Liver (tissue), 8 donors: ENCODE measurements at regions not wholly inside any gene's neighbourhood (a gene's known extent, or its start where the extent isn't known, plus 50 kb on each side); places are given as distances from the start of the nearest gene placed in this dataset.

Experiments
- DNase-seq: peaks from one replicate; pipeline ENCODE4 v3.0.0-alpha.2; 2017; ENCODE audit warnings: low spot score
- H3K27ac ChIP-seq, 2 donors: one replicate each; pipeline ENCODE4 v1.7.0; 2013; ENCODE audit warnings: inconsistent platforms in 2 of 2, low read length in 2 of 2, control low read depth in 1 of 2, low read depth in 1 of 2, mild to moderate bottlenecking in 1 of 2
- H3K27me3 ChIP-seq, 4 donors: one replicate each; pipeline versions ENCODE4 v1.6.1 to v1.7.0; 2013; ENCODE audit warnings: low read length in 3 of 4, inconsistent platforms in 1 of 4, mild to moderate bottlenecking in 1 of 4, moderate library complexity in 1 of 4; ENCODE audit not compliant: control insufficient read depth in 4 of 4, insufficient read depth in 4 of 4
- H3K36me3 ChIP-seq, 4 donors: one replicate each; pipeline versions ENCODE4 v1.6.1 to v1.7.0; 2013; ENCODE audit warnings: low read length in 3 of 4, mild to moderate bottlenecking in 3 of 4, low read depth in 1 of 4, moderate library complexity in 1 of 4; ENCODE audit not compliant: control insufficient read depth in 4 of 4, insufficient read depth in 3 of 4
- H3K4me1 ChIP-seq, 4 donors: one replicate each; pipeline versions ENCODE4 v1.6.1 to v1.7.0; 2013; ENCODE audit warnings: low read length in 3 of 4, mild to moderate bottlenecking in 3 of 4, moderate library complexity in 1 of 4; ENCODE audit not compliant: control insufficient read depth in 4 of 4, insufficient read depth in 4 of 4
- H3K4me3 ChIP-seq, 3 donors: one replicate each; pipeline versions ENCODE4 v1.6.1 to v1.7.0; 2013; ENCODE audit warnings: low read length in 3 of 3, control low read depth in 1 of 3, low read depth in 1 of 3, mild to moderate bottlenecking in 1 of 3
- H3K9ac ChIP-seq, 2 donors: one replicate each; pipeline ENCODE4 v1.7.0; 2013; ENCODE audit warnings: low read length in 2 of 2, mild to moderate bottlenecking in 2 of 2, moderate library complexity in 2 of 2, control low read depth in 1 of 2, low read depth in 1 of 2
- H3K9me3 ChIP-seq, 4 donors: one replicate each; pipeline versions ENCODE4 v1.6.1 to v1.7.0; 2013; ENCODE audit warnings: low read length in 3 of 4; ENCODE audit not compliant: control insufficient read depth in 4 of 4
- CTCF ChIP-seq: fragments of 150-350 bp; IDR thresholded peaks from 2 replicates; pipeline ENCODE4 v1.5.1; 2017; ENCODE audit warnings: improper control_type of control experiment, low read depth, low read length; ENCODE audit not compliant: missing input control
- EGR1 ChIP-seq, 2 donors: IDR thresholded peaks; 2 replicates each; pipeline ENCODE4 v1.6.1; 2016 to 2018; ENCODE audit warnings: antibody characterized with exemption in 2 of 2, low read depth in 2 of 2
- FOXA1 ChIP-seq: IDR thresholded peaks from 2 replicates; pipeline ENCODE4 v1.6.1; 2016; ENCODE audit warnings: antibody characterized with exemption
- FOXA2 ChIP-seq: IDR thresholded peaks from 2 replicates; pipeline ENCODE4 v1.6.1; 2016; ENCODE audit warnings: antibody characterized with exemption
- GABPA ChIP-seq, 2 donors: IDR thresholded peaks in 1 of 2; conservative IDR thresholded peaks in 1 of 2; 2 replicates each; pipeline ENCODE4 v1.6.1; 2016; ENCODE audit warnings: antibody characterized with exemption in 2 of 2, mild to moderate bottlenecking in 1 of 2, moderate library complexity in 1 of 2
- HNF4A ChIP-seq, 2 donors: conservative IDR thresholded peaks; 2 replicates each; pipeline ENCODE4 v1.6.1; 2016; ENCODE audit warnings: antibody characterized with exemption in 2 of 2, mild to moderate bottlenecking in 2 of 2
- HNF4G ChIP-seq: IDR thresholded peaks from 2 replicates; pipeline ENCODE4 v1.6.1; 2016; ENCODE audit warnings: antibody characterized with exemption
- JUND ChIP-seq, 2 donors: IDR thresholded peaks; 2 replicates each; pipeline ENCODE4 v1.6.1; 2016; ENCODE audit warnings: antibody characterized with exemption in 2 of 2
- MAX ChIP-seq: IDR thresholded peaks from 2 replicates; pipeline ENCODE4 v1.6.1; 2016; ENCODE audit warnings: antibody characterized with exemption
- NR2F2 ChIP-seq: IDR thresholded peaks from 2 replicates; pipeline ENCODE4 v1.6.1; 2016; ENCODE audit warnings: antibody characterized with exemption
- RAD21 ChIP-seq, 2 donors: IDR thresholded peaks; 2 replicates each; pipeline ENCODE4 v1.6.1; 2016; ENCODE audit warnings: antibody characterized with exemption in 2 of 2, mild to moderate bottlenecking in 2 of 2
- RXRA ChIP-seq, 2 donors: IDR thresholded peaks; 2 replicates each; pipeline ENCODE4 v1.6.1; 2017 to 2018; ENCODE audit warnings: antibody characterized with exemption in 2 of 2, mild to moderate bottlenecking in 1 of 2
- SP1 ChIP-seq: IDR thresholded peaks from 2 replicates; pipeline ENCODE4 v1.6.1; 2018; ENCODE audit warnings: antibody characterized with exemption, mild to moderate bottlenecking
- TAF1 ChIP-seq: conservative IDR thresholded peaks from 2 replicates; pipeline ENCODE4 v1.6.1; 2016; ENCODE audit warnings: antibody characterized with exemption, mild to moderate bottlenecking
- YY1 ChIP-seq: IDR thresholded peaks from 2 replicates; pipeline ENCODE4 v1.6.1; 2016; ENCODE audit warnings: antibody characterized with exemption, mild to moderate bottlenecking
- ZBTB33 ChIP-seq: IDR thresholded peaks from 2 replicates; pipeline ENCODE4 v1.6.1; 2016; ENCODE audit warnings: antibody characterized with exemption
- WGBS: extraction: QIAGEN DNeasy Blood & Tissue Kit; methylation state at CpG from one replicate; pipeline ENCODE4 v1.1.7; 2013; 5-methylcytosine and 5-hydroxymethylcytosine counted together
- donor health status: healthy.
- donor health status: healthy.
- donor health status: healthy.
- donor health status: healthy.
- donor health status: healthy.

- TF ChIP-seq MAX (no peak), EGR1 (IDR thresholded peaks at IDR 0.05; ENCODE audit: low read depth in 2 of 2) (no peak), RXRA (IDR thresholded peaks at IDR 0.05) (no peak), CTCF (no peak), HNF4A (conservative IDR thresholded peaks at IDR 0.05) (peak in 1 of 2 donors; percentile 4)
- peaks cover 0 to 2% (median 0%) of the 10 kb centered on the region in 4 donors for H3K36me3 ChIP-seq
- H3K9me3 ChIP-seq: peaks cover 0 to 7% (median 5%) of the 10 kb centered on the region in 4 donors
- H3K4me1 ChIP-seq: no peaks in the 10 kb centered on the region
- no peaks in the 10 kb centered on the region for H3K27me3 ChIP-seq
- H3K27ac ChIP-seq: no peak overlapping the region
- 40% methylated on average over 1 of the region's 1 CpG for whole genome bisulfite sequencing
- no peak for DNase-seq
- no peak overlapping the region for H3K4me3 ChIP-seq
- no peak overlapping the region for H3K9ac ChIP-seq
Observed at GRCh38 chr16:52353249-52353648, 193.7 kb downstream of the TOX3 start.

GRCh38 chr16:52351451-52351850 lies 195.5 kb downstream of the TOX3 start:
- Histone ChIP-seq H3K9me3 (no peaks in the 10 kb centered on the region), H3K9ac (no peak overlapping the region), H3K4me3 (no peak overlapping the region), H3K27ac (no peak overlapping the region), H3K4me1 (no peaks in the 10 kb centered on the region), H3K36me3 (no peaks in the 10 kb centered on the region), H3K27me3 (no peaks in the 10 kb centered on the region)
- TF ChIP-seq HNF4A (conservative IDR thresholded peaks at IDR 0.05) (peak in 1 of 2 donors; percentile 12), NR2F2 (no peak), TAF1 (no peak)
- WGBS: 69% methylated on average over 5 of the region's 5 CpGs
- no peak for DNase-seq

GRCh38 chr16:52350031-52350642 lies 196.8 kb downstream of the TOX3 start:
- TF ChIP-seq MAX: no peak
- no peak for TF ChIP-seq FOXA1
- TF ChIP-seq RXRA (IDR thresholded peaks at IDR 0.05): no peak
- TF ChIP-seq NR2F2: no peak
- no peak for TF ChIP-seq SP1
- 87% methylated on average over 3 of the region's 3 CpGs for WGBS

GRCh38 chr16:52346709-52347108 lies 200.2 kb downstream of the TOX3 start:
- peaks cover 0 to 3% (median 0%) of the 10 kb centered on the region in 4 donors for H3K4me1 ChIP-seq
- no peak for DNase-seq
- H3K9ac ChIP-seq: no peak overlapping the region
- no peak overlapping the region for H3K27ac ChIP-seq
- no peaks in the 10 kb centered on the region for H3K27me3 ChIP-seq
- WGBS: 35% methylated on average over 2 of the region's 2 CpGs
- no peak overlapping the region for H3K4me3 ChIP-seq
- no peaks in the 10 kb centered on the region for H3K36me3 ChIP-seq
- no peaks in the 10 kb centered on the region for H3K9me3 ChIP-seq
- TF ChIP-seq FOXA2 (peak; percentile 69), ZBTB33 (peak; percentile 35), JUND (IDR thresholded peaks at IDR 0.05) (peak; percentile 23 to 83), FOXA1 (peak; percentile 60), SP1 (no peak), HNF4G (peak; percentile 41), TAF1 (no peak), CTCF (no peak), EGR1 (IDR thresholded peaks at IDR 0.05; ENCODE audit: low read depth in 2 of 2) (no peak), GABPA (IDR thresholded peaks at IDR 0.05 in 1 of 2, conservative IDR thresholded peaks at IDR 0.05 in 1 of 2) (no peak), YY1 (peak; percentile 34), NR2F2 (no peak), RAD21 (IDR thresholded peaks at IDR 0.05) (peak; percentile 48 to 54)

More at GRCh38 chr16:52350031-52350642, 196.8 kb downstream of the TOX3 start:
- Histone ChIP-seq H3K36me3 (no peaks in the 10 kb centered on the region), H3K4me1 (peaks cover 0 to 3% (median 0%) of the 10 kb centered on the region in 4 donors), H3K4me3 (no peak overlapping the region), H3K27ac (no peak overlapping the region), H3K9me3 (no peaks in the 10 kb centered on the region), H3K9ac (no peak overlapping the region), H3K27me3 (no peaks in the 10 kb centered on the region)
- no peak for DNase-seq
